Osteocyte (in vitro differentiated cells): ENCODE measurements at regions not wholly inside any gene's neighbourhood (a gene's known extent, or its start where the extent isn't known, plus 50 kb on each side); places are given as distances from the start of the nearest gene placed in this dataset.

Experiments used
- DNase-seq: peaks from one replicate; pipeline ENCODE4 v3.0.0; 2021; ENCODE audit warnings: mixed read lengths; ENCODE audit not compliant: unreplicated experiment; ENCODE audit errors: extremely low spot score
- H3K27ac Mint-ChIP-seq: one replicate; pipeline ENCODE4 v1.8.0; 2021; ENCODE audit warnings: mild to moderate bottlenecking, mixed read lengths; ENCODE audit not compliant: unreplicated experiment
- H3K27me3 Mint-ChIP-seq: one replicate; pipeline ENCODE4 v1.8.0; 2021; ENCODE audit warnings: mixed read lengths; ENCODE audit not compliant: unreplicated experiment
- H3K36me3 Mint-ChIP-seq: one replicate; pipeline ENCODE4 v1.8.0; 2021; ENCODE audit warnings: mixed read lengths; ENCODE audit not compliant: unreplicated experiment
- H3K4me1 Mint-ChIP-seq: one replicate; pipeline ENCODE4 v1.8.0; 2021; ENCODE audit warnings: mixed read lengths; ENCODE audit not compliant: unreplicated experiment
- H3K4me3 Mint-ChIP-seq: one replicate; pipeline ENCODE4 v1.8.0; 2021; ENCODE audit warnings: mild to moderate bottlenecking, moderate library complexity, mixed read lengths; ENCODE audit not compliant: unreplicated experiment
- H3K9me3 Mint-ChIP-seq: one replicate; pipeline ENCODE4 v1.8.0; 2021; ENCODE audit warnings: mixed read lengths; ENCODE audit not compliant: unreplicated experiment
- TF ChIP-seq, protein P1 (sequence below): fragments of 200-600 bp; sonication (generic); IDR thresholded peaks from 2 replicates; pipeline ENCODE4 v1.5.0; 2021; ENCODE audit warnings: antibody characterized with exemption, mild to moderate bottlenecking, moderate library complexity

DNA sequence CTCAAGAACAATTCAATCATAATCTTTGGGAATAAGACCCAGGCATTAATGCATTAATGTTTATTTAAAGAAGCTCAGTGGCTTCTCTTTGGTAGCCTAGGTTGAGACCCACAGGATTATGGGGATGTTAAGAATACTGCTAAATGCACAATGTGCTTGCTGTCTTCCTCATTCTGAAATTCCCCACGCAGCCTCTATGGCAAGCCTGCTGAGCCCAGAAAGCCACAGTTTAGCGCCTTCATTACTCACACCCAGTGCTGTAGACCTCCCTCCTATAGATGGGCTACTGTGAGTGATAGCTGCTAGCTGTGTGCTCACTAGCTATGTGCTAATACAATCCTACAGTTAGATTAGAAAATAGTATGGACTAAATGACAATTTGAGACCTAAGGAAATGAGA is 90.6 kb downstream of the TNFSF13B start:
- no peaks in the 10 kb centered on the region for H3K9me3 Mint-ChIP-seq

DNA sequence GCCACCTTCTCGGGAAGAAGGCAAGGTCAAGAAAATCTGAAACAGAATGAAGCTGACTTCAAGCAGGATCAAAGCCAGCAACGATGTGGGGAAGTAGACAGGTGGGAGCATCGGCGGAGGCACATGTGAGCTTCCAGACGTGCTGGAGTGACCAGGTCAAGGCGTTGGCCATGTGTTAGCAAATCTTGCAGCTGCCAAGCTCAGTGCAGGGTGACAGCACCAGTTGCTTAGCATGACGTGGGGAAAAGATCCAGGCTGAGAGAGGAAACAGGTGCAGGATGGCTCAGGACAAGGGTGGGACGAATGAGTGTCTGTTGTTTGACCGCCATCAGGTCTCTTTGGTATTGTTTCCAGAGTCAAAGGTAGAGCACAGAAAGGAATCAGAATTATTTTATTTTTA is 92.3 kb downstream of the TNFSF13B start:
- TF ChIP-seq, protein P1, sequence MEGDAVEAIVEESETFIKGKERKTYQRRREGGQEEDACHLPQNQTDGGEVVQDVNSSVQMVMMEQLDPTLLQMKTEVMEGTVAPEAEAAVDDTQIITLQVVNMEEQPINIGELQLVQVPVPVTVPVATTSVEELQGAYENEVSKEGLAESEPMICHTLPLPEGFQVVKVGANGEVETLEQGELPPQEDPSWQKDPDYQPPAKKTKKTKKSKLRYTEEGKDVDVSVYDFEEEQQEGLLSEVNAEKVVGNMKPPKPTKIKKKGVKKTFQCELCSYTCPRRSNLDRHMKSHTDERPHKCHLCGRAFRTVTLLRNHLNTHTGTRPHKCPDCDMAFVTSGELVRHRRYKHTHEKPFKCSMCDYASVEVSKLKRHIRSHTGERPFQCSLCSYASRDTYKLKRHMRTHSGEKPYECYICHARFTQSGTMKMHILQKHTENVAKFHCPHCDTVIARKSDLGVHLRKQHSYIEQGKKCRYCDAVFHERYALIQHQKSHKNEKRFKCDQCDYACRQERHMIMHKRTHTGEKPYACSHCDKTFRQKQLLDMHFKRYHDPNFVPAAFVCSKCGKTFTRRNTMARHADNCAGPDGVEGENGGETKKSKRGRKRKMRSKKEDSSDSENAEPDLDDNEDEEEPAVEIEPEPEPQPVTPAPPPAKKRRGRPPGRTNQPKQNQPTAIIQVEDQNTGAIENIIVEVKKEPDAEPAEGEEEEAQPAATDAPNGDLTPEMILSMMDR = no peak

More for the DNA sequence above, 90.6 kb downstream of the TNFSF13B start:
- Mint-ChIP-seq H3K27me3 (peaks cover 64% of the 10 kb centered on the region), H3K4me3 (no peak overlapping the region), H3K4me1 (no peaks in the 10 kb centered on the region), H3K27ac (no peak overlapping the region), H3K36me3 (no peaks in the 10 kb centered on the region)
- no peak for DNase-seq
- TF ChIP-seq, protein P1 = no peak

DNA sequence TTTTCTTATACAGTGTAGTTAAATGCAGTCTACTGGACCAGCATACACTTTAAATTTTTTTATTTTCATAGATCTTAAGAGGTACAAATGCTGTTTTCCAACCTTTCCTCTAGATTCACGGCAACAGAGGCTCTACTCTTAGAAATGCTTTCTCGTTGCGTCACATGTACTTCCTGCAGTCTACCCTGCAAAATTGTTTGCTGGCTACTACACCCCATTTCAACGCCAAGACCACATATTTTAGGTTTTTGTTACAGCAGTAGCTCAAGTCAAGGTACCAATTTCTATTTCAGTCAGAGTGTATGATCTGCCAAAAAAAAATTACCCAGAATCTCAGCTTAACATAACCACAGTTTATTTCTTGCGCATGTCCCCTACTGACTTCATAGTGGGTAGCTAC is 94.1 kb downstream of the TNFSF13B start:
- Mint-ChIP-seq H3K36me3 (no peaks in the 10 kb centered on the region), H3K27ac (no peak overlapping the region), H3K4me3 (no peak overlapping the region), H3K27me3 (peaks cover 68% of the 10 kb centered on the region), H3K9me3 (no peaks in the 10 kb centered on the region), H3K4me1 (no peaks in the 10 kb centered on the region)
- DNase-seq = no peak
- TF ChIP-seq, protein P1 = no peak

More for the DNA sequence above, 92.3 kb downstream of the TNFSF13B start:
- DNase-seq = no peak
- Mint-ChIP-seq H3K4me1 (no peaks in the 10 kb centered on the region), H3K9me3 (no peaks in the 10 kb centered on the region), H3K27ac (no peak overlapping the region), H3K4me3 (no peak overlapping the region), H3K27me3 (peaks cover 66% of the 10 kb centered on the region), H3K36me3 (no peaks in the 10 kb centered on the region)

DNA sequence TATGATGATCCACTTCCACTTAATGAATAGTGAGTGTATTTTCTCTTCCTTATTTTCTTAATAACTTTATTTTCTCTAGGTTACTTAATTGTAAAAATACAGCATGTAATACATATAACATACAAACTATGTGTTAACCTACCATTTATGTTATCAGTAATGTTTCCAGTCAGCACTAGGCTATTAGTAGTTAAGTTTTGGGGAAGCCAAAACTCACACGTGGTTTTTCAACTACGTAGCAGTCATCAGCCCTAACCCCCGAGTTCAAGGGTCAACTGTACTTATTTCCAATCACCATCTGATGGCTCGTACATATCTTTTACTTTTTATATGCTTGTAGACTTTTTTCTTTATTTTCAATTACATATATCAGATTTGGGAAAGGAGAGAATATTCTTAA is 95.7 kb downstream of the TNFSF13B start:
- Mint-ChIP-seq H3K36me3 (no peaks in the 10 kb centered on the region), H3K27ac (no peak overlapping the region), H3K4me3 (no peak overlapping the region), H3K27me3 (peaks cover 58% of the 10 kb centered on the region), H3K9me3 (no peaks in the 10 kb centered on the region), H3K4me1 (no peaks in the 10 kb centered on the region)
- TF ChIP-seq, protein P1 = no peak
- DNase-seq = no peak

DNA sequence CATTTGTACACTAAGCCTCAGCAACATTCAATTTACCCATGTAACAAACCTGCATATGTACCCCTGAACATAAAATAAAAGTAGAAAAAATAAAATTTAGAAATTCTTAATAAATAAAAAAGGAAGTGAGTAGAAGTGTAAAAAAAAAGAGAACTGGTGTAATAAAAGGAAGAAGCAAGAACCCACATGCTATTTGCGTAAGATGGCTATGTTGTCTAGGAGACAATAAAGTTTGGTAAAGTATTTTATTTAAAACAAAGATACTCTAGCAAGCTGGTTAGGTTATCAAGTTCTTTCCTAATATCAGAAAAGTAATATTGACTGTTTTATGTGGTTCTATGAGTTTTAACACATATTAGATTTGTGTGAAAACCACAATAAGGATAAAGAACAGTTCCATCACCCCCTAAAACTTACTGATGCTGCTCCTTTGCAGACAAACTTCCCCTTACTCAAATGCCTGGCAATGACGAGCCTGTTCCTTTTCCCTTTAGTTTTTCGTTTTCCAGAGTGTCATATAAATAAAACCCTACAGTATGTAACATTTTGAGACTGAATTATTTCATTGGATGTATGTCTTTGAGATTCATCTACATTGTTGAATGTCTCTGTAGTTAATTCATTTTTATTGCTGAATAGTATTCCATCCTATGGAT is 98.9 kb downstream of the TNFSF13B start:
- Mint-ChIP-seq H3K36me3 (no peaks in the 10 kb centered on the region), H3K4me1 (no peaks in the 10 kb centered on the region), H3K27me3 (peaks cover 57% of the 10 kb centered on the region), H3K9me3 (peaks cover 15% of the 10 kb centered on the region), H3K27ac (no peak overlapping the region), H3K4me3 (no peak overlapping the region)
- TF ChIP-seq, protein P1 = no peak
- DNase-seq = no peak
